Brain microvascular endothelial cell (primary cell): ENCODE measurements at regions not wholly inside any gene's neighbourhood (a gene's known extent, or its start where the extent isn't known, plus 50 kb on each side); places are given as distances from the start of the nearest gene placed in this dataset.

Experiments
- DNase-seq: peaks from one replicate; pipeline ENCODE4 v3.0.0-alpha.2; 2020
- H3K27ac ChIP-seq: fragments of 250-450 bp; sonication (Bioruptor Pico); 2 replicates; pipeline ENCODE4 v1.5.1; 2020; ENCODE audit warnings: mild to moderate bottlenecking, moderate library complexity
- H3K27me3 ChIP-seq: fragments of 250-450 bp; sonication (Bioruptor Pico); replicated peaks from 2 replicates; pipeline ENCODE4 v1.5.1; 2020; ENCODE audit warnings: mild to moderate bottlenecking
- H3K36me3 ChIP-seq: fragments of 250-450 bp; sonication (Bioruptor Pico); replicated peaks from 2 replicates; pipeline ENCODE4 v1.5.1; 2020; ENCODE audit warnings: mild to moderate bottlenecking
- H3K4me3 ChIP-seq: 2 replicates; pipeline ENCODE4 v1.5.1; 2011; ENCODE audit warnings: low read depth, mild to moderate bottlenecking, control low read depth, low read length, moderate library complexity
- CTCF ChIP-seq: IDR thresholded peaks from 2 replicates; pipeline ENCODE4 v1.5.1; 2011; ENCODE audit warnings: low read depth, mild to moderate bottlenecking, moderate library complexity, low read length, control low read depth, inconsistent platforms; ENCODE audit errors: missing control alignments
- in situ Hi-C: cut with HindIII; loops from 2 replicates; pipeline ENCODE4 v1.10.0; 2017; ENCODE audit warnings: low sequenced_read_pairs, low pct_ligation_motif_present

GRCh38 chr20:8935878-8936277, 133.0 kb upstream of the PLCB4 start:
- in situ Hi-C loops: no loop called here

GRCh38 chr20:8938532-8938931, 130.4 kb upstream of the PLCB4 start:
- H3K27ac ChIP-seq: no peak overlapping the region
- no peak for TF ChIP-seq CTCF

More at GRCh38 chr20:8935878-8936277, 133.0 kb upstream of the PLCB4 start:
- H3K36me3 ChIP-seq: no peaks in the 10 kb centered on the region
- no peak for DNase-seq
- no peak for TF ChIP-seq CTCF
- H3K4me3 ChIP-seq: no peak overlapping the region
- no peak overlapping the region for H3K27ac ChIP-seq
- no peaks in the 10 kb centered on the region for H3K27me3 ChIP-seq

GRCh38 chr20:8940326-8940725, 128.6 kb upstream of the PLCB4 start:
- H3K27ac ChIP-seq: no peak overlapping the region
- in situ Hi-C loops: no loop called here
- no peak for DNase-seq
- H3K27me3 ChIP-seq: no peaks in the 10 kb centered on the region
- H3K36me3 ChIP-seq: no peaks in the 10 kb centered on the region
- H3K4me3 ChIP-seq: no peak overlapping the region
- no peak for TF ChIP-seq CTCF

More at GRCh38 chr20:8938532-8938931, 130.4 kb upstream of the PLCB4 start:
- H3K4me3 ChIP-seq: no peak overlapping the region
- no peak for DNase-seq
- no peaks in the 10 kb centered on the region for H3K27me3 ChIP-seq
- in situ Hi-C loops: no loop called here
- no peaks in the 10 kb centered on the region for H3K36me3 ChIP-seq

- Histone ChIP-seq H3K36me3 (no peaks in the 10 kb centered on the region), H3K27ac (no peak overlapping the region), H3K4me3 (no peak overlapping the region), H3K27me3 (no peaks in the 10 kb centered on the region)
- in situ Hi-C loops: no loop called here
- no peak for DNase-seq
- no peak for TF ChIP-seq CTCF
Observed at GRCh38 chr20:8943631-8944030, 125.3 kb upstream of the PLCB4 start.

- Histone ChIP-seq H3K36me3 (no peaks in the 10 kb centered on the region), H3K27ac (no peak overlapping the region), H3K27me3 (no peaks in the 10 kb centered on the region), H3K4me3 (no peak overlapping the region)
- DNase-seq: no peak
- in situ Hi-C loops: no loop called here
- TF ChIP-seq CTCF: no peak
Observed at GRCh38 chr20:8946036-8946940, 122.6 kb upstream of the PLCB4 start.

- in situ Hi-C loops: no loop called here
- no peak for TF ChIP-seq CTCF
- DNase-seq: no peak
Observed at GRCh38 chr20:8948442-8949020, 120.4 kb upstream of the PLCB4 start.

More at GRCh38 chr20:8948442-8949020, 120.4 kb upstream of the PLCB4 start:
- H3K27me3 ChIP-seq: no peaks in the 10 kb centered on the region
- no peak overlapping the region for H3K27ac ChIP-seq
- no peaks in the 10 kb centered on the region for H3K36me3 ChIP-seq
- no peak overlapping the region for H3K4me3 ChIP-seq
